ENCODE measurements at regions not wholly inside any gene's neighbourhood (a gene's known extent, or its start where the extent isn't known, plus 50 kb on each side); places are given as distances from the start of the nearest gene placed in this dataset.

GRCh38 chr1:221317537-221317936 is 424.4 kb downstream of the DUSP10 start:
- H3K4me1 ChIP-seq (ENCODE audit: insufficient read depth, low read length) = peaks cover 8% of the 10 kb centered on the region
- no peaks in the 10 kb centered on the region for H4K20me1 ChIP-seq (ENCODE audit: low read length)
- H3K9me3 ChIP-seq (ENCODE audit: low read length) = no peaks in the 10 kb centered on the region
- H3K27ac ChIP-seq (ENCODE audit: low read length) = no peak overlapping the region
- intact Hi-C loops (cut with micrococcal nuclease) = no loop called here
- no peaks in the 10 kb centered on the region for H3K36me3 ChIP-seq (ENCODE audit: low read depth, low read length)
- no peaks in the 10 kb centered on the region for H3K9me2 ChIP-seq (replicated peaks; ENCODE audit: low read length)
- no TSS peak for BruUV-seq (replicated peaks)
- no peak overlapping the region for H3K4me3 ChIP-seq (ENCODE audit: low read length)
- ChIA-PET CTCF (no interaction called here), POLR2A (ENCODE audit: unreplicated experiment) (no interaction called here)
- H2AFZ ChIP-seq (ENCODE audit: low read length) = no peak overlapping the region
- H3K4me2 ChIP-seq (ENCODE audit: low read length) = no peak overlapping the region
- no peaks in the 10 kb centered on the region for H3F3A ChIP-seq (ENCODE audit: low read length, unreplicated experiment)
- no peak for DNase-seq
- no peak overlapping the region for H3K9ac ChIP-seq (ENCODE audit: low read length)
- H3K79me2 ChIP-seq (ENCODE audit: low read length) = no peaks in the 10 kb centered on the region
- H3K27me3 ChIP-seq (ENCODE audit: low read length) = no peaks in the 10 kb centered on the region
- ATAC-seq = no peak
- TF ChIP-seq EZH2 (IDR thresholded peaks at IDR 0.05; ENCODE audit: low read length, unreplicated experiment) (no peak), CTCF (conservative IDR thresholded peaks at IDR 0.05; ENCODE audit: low read depth, low read length) (no peak), EZH2phosphoT487 (IDR thresholded peaks at IDR 0.05; ENCODE audit: borderline replicate concordance, low read length) (no peak)

- DNase-seq = no peak
- H3K4me1 ChIP-seq (ENCODE audit: insufficient read depth, low read length) = no peaks in the 10 kb centered on the region
- CTCF ChIA-PET = no interaction called here
- H3K9me3 ChIP-seq (ENCODE audit: low read length) = peaks cover 18% of the 10 kb centered on the region
- no TSS peak for BruUV-seq (replicated peaks)
- TF ChIP-seq CTCF (conservative IDR thresholded peaks at IDR 0.05; ENCODE audit: low read depth, low read length) (no peak), EZH2 (IDR thresholded peaks at IDR 0.05; ENCODE audit: low read length, unreplicated experiment) (no peak), EZH2phosphoT487 (IDR thresholded peaks at IDR 0.05; ENCODE audit: borderline replicate concordance, low read length) (no peak)
- no peaks in the 10 kb centered on the region for H3F3A ChIP-seq (ENCODE audit: low read length, unreplicated experiment)
- H2AFZ ChIP-seq (ENCODE audit: low read length) = no peak overlapping the region
- no peaks in the 10 kb centered on the region for H3K27me3 ChIP-seq (ENCODE audit: low read length)
- H3K4me2 ChIP-seq (ENCODE audit: low read length) = no peak overlapping the region
- POLR2A ChIA-PET (ENCODE audit: unreplicated experiment) = no interaction called here
- H3K9me2 ChIP-seq (replicated peaks; ENCODE audit: low read length) = no peaks in the 10 kb centered on the region
- no peak overlapping the region for H3K4me3 ChIP-seq (ENCODE audit: low read length)
- H3K9ac ChIP-seq (ENCODE audit: low read length) = no peak overlapping the region
- no peak for ATAC-seq
- H4K20me1 ChIP-seq (ENCODE audit: low read length) = no peaks in the 10 kb centered on the region
- no peaks in the 10 kb centered on the region for H3K79me2 ChIP-seq (ENCODE audit: low read length)
- no peak overlapping the region for H3K27ac ChIP-seq (ENCODE audit: low read length)
- intact Hi-C loops (cut with micrococcal nuclease) = no loop called here
- no peaks in the 10 kb centered on the region for H3K36me3 ChIP-seq (ENCODE audit: low read depth, low read length)
These were observed 413.9 kb downstream of the DUSP10 start for GRCh38 chr1:221327954-221328353.

GRCh38 chr1:221328371-221328770 is 413.5 kb downstream of the DUSP10 start:
- no peak overlapping the region for H3K4me2 ChIP-seq (ENCODE audit: low read length)
- no peaks in the 10 kb centered on the region for H3K27me3 ChIP-seq (ENCODE audit: low read length)
- H3K9me3 ChIP-seq (ENCODE audit: low read length) = peaks cover 18% of the 10 kb centered on the region
- DNase-seq (no peak), ATAC-seq (no peak)
- no peaks in the 10 kb centered on the region for H3K9me2 ChIP-seq (replicated peaks; ENCODE audit: low read length)
- CTCF ChIA-PET = no interaction called here
- no peak overlapping the region for H3K27ac ChIP-seq (ENCODE audit: low read length)
- no peaks in the 10 kb centered on the region for H3K79me2 ChIP-seq (ENCODE audit: low read length)
- no peaks in the 10 kb centered on the region for H3F3A ChIP-seq (ENCODE audit: low read length, unreplicated experiment)
- POLR2A ChIA-PET (ENCODE audit: unreplicated experiment) = no interaction called here
- no peaks in the 10 kb centered on the region for H4K20me1 ChIP-seq (ENCODE audit: low read length)
- no peak overlapping the region for H3K9ac ChIP-seq (ENCODE audit: low read length)
- no peaks in the 10 kb centered on the region for H3K36me3 ChIP-seq (ENCODE audit: low read depth, low read length)
- H3K4me3 ChIP-seq (ENCODE audit: low read length) = no peak overlapping the region
- intact Hi-C loops (cut with micrococcal nuclease) = no loop called here
- H3K4me1 ChIP-seq (ENCODE audit: insufficient read depth, low read length) = no peaks in the 10 kb centered on the region
- BruUV-seq (replicated peaks) = no TSS peak
- TF ChIP-seq EZH2phosphoT487 (IDR thresholded peaks at IDR 0.05; ENCODE audit: borderline replicate concordance, low read length) (no peak), CTCF (conservative IDR thresholded peaks at IDR 0.05; ENCODE audit: low read depth, low read length) (no peak), EZH2 (IDR thresholded peaks at IDR 0.05; ENCODE audit: low read length, unreplicated experiment) (no peak)
- H2AFZ ChIP-seq (ENCODE audit: low read length) = no peak overlapping the region

All from PC-3 (cell line).